ENCODE measurements at regions not wholly inside any gene's neighbourhood (a gene's known extent, or its start where the extent isn't known, plus 50 kb on each side); places are given as distances from the start of the nearest gene placed in this dataset.

- TF ChIP-seq CTCF (IDR thresholded peaks at IDR 0.05; ENCODE audit: insufficient read depth, low read length, poor library complexity, severe bottlenecking) (no peak), EZH2phosphoT487 (conservative IDR thresholded peaks at IDR 0.05; ENCODE audit: low read length) (no peak)
These were observed 469.7 kb upstream of the FANCL start for GRCh38 chr2:58710795-58711279.
